A673 (cell line): ENCODE measurements at regions not wholly inside any gene's neighbourhood (a gene's known extent, or its start where the extent isn't known, plus 50 kb on each side); places are given as distances from the start of the nearest gene placed in this dataset.

Experiments
- EZH2 ChIP-seq: fragments of 200-600 bp; sonication (generic); IDR thresholded peaks from 2 replicates; pipeline ENCODE4 v1.6.1; 2017; ENCODE audit warnings: borderline replicate concordance, low read depth, mild to moderate bottlenecking, mixed read lengths, antibody characterized with exemption, low read length; ENCODE audit not compliant: poor library complexity, severe bottlenecking
- TF ChIP-seq, protein P1 (sequence below): fragments of 300-800, 200-600 bp; sonication (generic); conservative IDR thresholded peaks from 2 replicates; pipeline ENCODE4 v1.5.1; 2017; ENCODE audit warnings: low read depth, mild to moderate bottlenecking, antibody characterized with exemption, low read length, moderate library complexity, mixed read lengths

DNA sequence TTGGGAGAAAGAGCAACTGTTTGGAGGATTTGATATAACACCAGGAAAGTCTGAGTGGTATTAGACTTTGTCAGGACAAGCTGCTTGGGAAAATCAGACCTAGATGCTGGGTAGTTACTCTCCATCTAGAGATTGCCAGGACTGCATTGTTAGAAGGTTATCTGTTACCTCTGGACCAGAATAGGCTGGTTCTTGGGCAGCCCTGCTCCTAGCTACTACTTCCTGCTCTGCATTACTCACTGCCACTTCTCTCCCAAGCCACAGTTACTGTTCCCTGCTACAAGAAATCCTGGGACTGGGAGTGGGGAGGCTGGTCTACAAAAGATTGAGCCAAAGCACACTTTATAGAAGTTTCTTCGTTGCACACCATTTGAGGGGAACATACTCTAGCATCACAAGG is 95.5 kb upstream of the KCNN2 start:
- no peak for TF ChIP-seq EZH2
- TF ChIP-seq, protein P1, sequence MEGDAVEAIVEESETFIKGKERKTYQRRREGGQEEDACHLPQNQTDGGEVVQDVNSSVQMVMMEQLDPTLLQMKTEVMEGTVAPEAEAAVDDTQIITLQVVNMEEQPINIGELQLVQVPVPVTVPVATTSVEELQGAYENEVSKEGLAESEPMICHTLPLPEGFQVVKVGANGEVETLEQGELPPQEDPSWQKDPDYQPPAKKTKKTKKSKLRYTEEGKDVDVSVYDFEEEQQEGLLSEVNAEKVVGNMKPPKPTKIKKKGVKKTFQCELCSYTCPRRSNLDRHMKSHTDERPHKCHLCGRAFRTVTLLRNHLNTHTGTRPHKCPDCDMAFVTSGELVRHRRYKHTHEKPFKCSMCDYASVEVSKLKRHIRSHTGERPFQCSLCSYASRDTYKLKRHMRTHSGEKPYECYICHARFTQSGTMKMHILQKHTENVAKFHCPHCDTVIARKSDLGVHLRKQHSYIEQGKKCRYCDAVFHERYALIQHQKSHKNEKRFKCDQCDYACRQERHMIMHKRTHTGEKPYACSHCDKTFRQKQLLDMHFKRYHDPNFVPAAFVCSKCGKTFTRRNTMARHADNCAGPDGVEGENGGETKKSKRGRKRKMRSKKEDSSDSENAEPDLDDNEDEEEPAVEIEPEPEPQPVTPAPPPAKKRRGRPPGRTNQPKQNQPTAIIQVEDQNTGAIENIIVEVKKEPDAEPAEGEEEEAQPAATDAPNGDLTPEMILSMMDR: no peak
